Activated CD4-positive, alpha-beta T cell treated with anti-CD3 and anti-CD28 coated beads, Interleukin-2, Interleukin-6, amounts not matched to agents 100 ng/mL and 50 ng/mL, durations not matched to agents 16 hours and 8 hours (primary cell): ENCODE measurements at regions not wholly inside any gene's neighbourhood (a gene's known extent, or its start where the extent isn't known, plus 50 kb on each side); places are given as distances from the start of the nearest gene placed in this dataset.

Source experiments
- DNase-seq: peaks from one replicate; pipeline ENCODE4 v3.0.0-alpha.2; 2020

DNA sequence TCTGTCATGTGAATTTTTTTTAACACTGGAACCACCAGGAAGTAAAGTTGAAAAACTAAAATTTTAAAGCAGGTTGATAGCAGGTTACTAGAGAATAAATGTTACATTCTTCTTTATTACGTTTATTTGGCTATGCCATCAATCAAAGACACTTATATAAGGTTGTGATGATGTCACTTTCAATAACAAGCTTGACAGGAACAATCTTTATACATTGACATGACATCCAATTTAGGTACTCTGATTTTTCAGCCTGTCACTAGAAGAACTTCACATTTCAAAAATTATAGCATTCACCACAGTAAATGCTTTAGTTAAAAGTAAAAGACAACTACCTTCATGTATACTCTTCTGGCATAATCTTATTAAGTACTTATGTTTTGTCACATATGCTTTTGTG is 696.8 kb upstream of the NCAM2 start:
- DNase-seq: no peak

GRCh38 chr21:20302084-20302483 is 696.1 kb upstream of the NCAM2 start:
- no peak for DNase-seq

- DNase-seq: no peak
Observed at GRCh38 chr21:20306836-20307235, 691.4 kb upstream of the NCAM2 start.

GRCh38 chr21:20308586-20309315 is 689.5 kb upstream of the NCAM2 start:
- no peak for DNase-seq

DNA sequence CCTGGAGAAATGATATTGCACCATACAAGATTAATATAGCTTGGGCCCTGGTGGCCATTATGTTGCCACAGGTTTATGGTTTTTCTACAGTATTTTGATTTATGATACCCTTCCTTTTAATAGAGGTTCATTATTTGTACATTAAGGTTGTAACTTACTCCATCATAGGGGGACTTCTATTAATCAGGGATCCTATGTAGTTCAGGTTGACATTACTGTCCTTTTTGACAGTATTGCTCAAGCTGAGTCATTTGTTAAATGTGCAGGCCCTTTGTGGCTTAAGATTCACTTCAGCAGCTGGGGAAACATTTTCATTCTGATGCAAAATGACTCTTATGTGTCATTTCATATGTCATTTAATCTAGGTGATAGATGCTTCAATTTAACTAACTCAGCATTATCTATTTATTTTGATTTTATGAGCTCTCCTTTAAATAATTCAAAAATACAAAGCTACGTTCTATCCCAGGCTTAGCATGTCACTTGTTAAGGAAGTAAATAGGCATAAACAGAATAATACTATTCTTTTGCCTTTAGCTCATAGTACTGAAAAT is 686.9 kb upstream of the NCAM2 start:
- DNase-seq: no peak

GRCh38 chr21:20313013-20313412 is 685.2 kb upstream of the NCAM2 start:
- no peak for DNase-seq

DNA sequence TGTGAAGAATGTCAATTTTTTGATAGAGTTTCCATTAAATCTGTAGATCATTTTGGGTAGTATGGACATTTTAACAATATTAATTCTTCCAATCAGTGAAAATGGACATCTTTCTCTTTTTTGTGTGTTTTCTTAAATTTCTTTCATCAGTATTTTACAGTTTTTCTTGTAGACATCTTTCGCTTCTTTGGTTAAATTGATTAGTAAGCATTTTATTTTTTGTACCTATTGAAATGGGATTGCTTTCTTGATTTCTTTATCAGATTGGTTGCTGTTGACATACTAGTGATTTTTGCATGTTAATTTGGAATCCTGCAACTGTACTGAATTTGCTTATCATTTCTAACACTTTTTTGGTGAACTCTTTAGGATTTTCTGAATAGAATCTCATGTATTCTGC is 683.2 kb upstream of the NCAM2 start:
- DNase-seq: no peak

- no peak for DNase-seq
Observed at GRCh38 chr21:20329636-20330035, 668.6 kb upstream of the NCAM2 start.

DNA sequence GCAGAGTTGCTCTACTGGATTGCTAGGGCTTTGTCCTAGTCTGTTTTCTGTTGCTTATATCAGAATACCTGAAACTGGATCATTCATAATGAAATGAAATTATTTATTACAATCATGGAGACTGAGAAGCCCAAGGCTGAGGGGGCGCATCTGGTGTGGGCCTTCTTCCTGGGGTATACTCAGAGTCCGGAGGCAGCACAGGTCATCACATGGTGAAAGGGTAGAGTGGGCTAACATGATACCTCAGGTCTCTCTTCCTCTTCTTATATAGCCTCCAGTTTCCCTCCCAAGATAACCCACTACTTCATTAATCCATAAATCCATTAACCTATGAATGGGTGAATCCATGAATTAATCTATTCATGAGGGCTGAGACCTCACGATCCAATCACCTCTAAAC is 667.6 kb upstream of the NCAM2 start:
- no peak for DNase-seq

DNA sequence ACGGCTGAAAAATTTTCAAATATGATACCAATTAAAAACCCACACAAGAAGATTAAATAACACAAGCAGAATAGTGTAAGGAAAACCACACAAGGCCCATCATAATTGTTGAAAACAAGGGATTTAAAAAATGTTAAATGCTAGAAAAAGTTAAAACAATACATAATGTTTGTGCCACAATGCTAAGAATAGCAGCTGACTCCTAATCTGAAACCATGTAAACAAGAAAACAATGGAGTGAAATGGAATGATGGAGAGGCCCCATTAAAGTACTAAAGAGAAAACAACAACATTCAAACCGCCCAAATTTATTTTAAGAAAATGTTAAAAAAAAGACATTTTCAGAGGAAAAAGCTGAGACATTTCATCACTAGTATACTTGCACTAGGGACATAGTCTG is 663.6 kb upstream of the NCAM2 start:
- DNase-seq: no peak

DNA sequence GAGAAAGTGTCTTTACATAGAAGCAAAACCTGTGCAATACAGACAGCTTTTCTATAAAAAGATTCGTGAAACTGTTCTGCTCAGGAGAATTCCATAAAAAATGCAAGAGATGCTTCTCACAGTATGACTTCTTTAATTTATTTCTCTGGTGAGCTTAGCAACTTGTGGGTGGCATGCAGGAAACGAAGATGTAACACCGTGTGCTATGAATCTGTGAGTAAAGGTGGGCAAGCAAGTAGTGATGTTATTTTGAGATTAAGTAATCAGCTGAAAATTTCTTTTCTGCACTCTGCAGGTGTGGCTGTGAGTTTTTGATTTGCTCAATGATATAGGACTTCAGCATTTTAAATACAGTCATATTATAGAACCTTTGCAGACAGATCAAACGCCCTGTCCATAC is 656.8 kb upstream of the NCAM2 start:
- no peak for DNase-seq

DNA sequence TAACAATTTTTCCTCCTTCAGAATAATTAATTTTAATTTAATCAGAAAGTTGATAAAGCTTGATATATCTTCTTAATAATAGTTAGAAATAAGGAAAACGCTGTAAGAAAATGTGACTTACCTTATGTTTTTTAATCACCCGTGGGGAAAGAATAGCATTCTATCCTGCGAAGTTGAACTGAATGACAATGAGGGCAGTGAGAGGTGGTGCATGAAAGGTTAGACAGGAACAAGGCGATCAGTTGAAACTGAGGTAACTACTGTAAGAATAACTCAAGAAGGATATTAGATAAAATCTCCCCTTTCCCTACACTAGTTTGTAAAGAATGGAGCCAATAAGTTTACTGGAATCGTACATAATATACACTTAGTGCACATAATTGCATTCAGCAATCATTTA is 655.0 kb upstream of the NCAM2 start:
- no peak for DNase-seq

GRCh38 chr21:20351138-20351537 is 647.1 kb upstream of the NCAM2 start:
- no peak for DNase-seq

GRCh38 chr21:20353351-20353750 is 644.9 kb upstream of the NCAM2 start:
- DNase-seq: no peak

DNA sequence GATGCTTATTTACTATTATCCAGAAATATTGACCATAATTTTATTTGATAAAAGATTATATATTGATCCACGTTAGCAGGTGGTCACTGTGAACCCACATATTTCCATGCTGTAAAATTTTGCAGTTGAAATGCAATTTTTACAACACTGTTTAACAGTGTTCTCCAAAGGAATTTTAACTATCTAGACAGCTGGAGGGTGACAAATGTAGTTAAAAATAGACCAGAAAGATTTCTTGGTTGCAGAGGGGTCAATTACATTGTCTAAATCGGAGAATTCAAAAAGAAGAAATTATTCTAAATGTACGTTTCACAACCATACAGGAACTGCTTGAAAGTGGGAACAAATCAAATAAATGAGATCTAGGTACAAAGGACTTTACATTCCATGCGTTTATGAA is 625.2 kb upstream of the NCAM2 start:
- DNase-seq: no peak

DNA sequence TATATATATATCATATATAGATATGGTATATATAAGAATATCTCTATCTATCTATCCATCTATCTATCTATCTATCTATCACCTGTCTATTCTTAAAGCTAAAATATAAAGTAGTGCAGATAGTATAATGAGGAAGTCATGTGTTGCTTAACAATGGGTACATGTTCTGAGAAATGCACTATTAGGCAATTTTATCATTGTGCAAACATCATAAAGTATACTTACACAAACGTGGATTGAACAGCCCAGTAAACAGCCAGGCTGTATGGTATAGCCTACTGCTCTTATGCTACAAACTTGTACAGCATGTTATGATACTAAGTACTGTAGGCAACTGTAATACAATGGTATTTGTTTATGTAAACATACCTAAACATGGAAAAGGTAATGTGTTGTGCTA is 621.0 kb upstream of the NCAM2 start:
- DNase-seq: no peak

- no peak for DNase-seq
Observed at GRCh38 chr21:20388400-20388799, 609.8 kb upstream of the NCAM2 start.

DNA sequence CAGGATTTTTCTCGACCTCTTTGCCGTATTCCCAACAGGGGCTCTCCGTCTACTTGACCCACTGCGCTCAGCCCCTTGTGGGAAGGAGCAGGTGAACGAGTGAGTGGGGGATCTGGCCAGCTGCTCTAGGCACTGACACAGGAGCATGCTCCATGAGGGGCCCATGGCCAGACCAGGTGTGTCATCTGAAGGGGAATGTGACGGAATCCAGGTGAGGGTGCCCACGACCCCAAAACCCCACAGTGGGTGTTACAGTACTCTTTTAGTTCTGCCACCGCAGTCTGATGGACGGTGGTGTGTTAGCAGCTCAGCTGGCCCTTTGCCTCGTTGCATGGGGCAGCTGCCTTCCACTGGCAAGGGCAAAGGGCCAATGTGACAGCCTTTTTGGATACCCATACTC is 601.4 kb upstream of the NCAM2 start:
- no peak for DNase-seq

DNA sequence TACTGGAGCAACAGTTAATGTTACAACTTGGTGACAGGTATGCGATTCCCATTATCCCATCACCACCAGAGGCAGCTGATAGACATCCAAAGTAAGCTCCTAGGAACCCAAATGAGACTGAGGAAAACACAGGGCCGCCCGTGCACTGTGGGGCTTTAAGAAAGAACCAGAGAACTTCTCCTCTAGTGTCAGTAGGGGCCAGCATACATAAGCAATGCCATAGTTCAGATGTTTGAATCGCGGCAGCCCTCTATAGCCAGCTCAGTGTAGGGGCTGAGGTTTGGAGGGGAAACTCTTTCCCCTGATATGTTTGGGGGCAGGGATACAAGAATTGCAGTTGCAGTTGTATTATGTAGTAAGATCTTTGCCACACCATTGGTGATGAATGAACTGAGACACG is 593.3 kb upstream of the NCAM2 start:
- DNase-seq: no peak

DNA sequence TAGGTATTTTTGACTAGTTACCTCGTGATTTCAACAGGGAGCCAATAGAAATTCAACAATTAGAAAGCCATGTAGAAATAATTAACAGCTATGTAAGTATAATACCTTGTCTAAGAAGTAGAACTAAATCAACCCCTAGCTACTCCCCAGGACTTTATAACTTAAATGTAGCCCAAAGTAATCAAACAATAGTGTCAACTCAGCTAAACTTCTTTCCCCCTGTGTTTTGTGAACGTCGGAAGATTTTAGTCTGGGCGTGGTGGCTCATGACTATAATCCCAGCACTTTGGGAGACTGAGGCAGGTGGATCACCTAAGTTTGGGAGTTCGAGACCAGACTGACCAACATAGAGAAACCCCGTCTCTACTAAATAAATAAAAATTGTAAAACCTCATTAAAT is 579.9 kb upstream of the NCAM2 start:
- DNase-seq: no peak

- DNase-seq: no peak
Observed at GRCh38 chr21:20419772-20420171, 578.4 kb upstream of the NCAM2 start.

- no peak for DNase-seq
Observed at GRCh38 chr21:20424943-20425342, 573.3 kb upstream of the NCAM2 start.

GRCh38 chr21:20425856-20426255 is 572.4 kb upstream of the NCAM2 start:
- DNase-seq: no peak

GRCh38 chr21:20440338-20440737 is 557.9 kb upstream of the NCAM2 start:
- DNase-seq: no peak

DNA sequence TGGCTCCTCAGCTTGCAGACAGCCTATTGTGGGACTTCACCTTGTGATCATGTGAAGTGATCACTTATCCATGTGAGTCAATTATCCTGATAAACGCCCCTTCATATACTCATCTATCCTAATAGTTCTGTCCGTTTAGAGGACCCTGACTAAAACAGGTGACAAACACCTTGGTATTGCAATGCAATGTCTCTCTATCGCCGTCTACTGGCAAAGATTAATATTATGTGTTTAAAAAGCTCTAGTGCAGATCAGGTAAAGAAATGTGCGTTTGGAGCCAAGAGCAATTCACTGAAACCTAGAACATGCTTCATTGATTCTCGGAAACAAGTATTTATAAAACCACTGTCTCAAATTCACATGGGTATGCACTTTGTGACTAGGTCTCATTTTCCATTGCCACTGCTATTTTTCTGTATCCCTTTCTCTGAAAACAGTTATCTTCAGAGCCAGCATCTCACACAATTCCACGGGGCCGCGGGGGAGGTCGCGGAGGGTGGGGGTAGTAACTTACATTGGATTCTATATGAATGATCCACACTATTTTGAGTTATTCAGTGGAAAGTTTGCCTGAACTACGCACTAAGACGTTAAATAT is 554.6 kb upstream of the NCAM2 start:
- DNase-seq: peak; percentile 1
